ENCODE measurements at regions not wholly inside any gene's neighbourhood (a gene's known extent, or its start where the extent isn't known, plus 50 kb on each side); places are given as distances from the start of the nearest gene placed in this dataset.

GRCh38 chr3:22284559-22284958, 533.5 kb upstream of the ZNF385D start:
- Histone ChIP-seq H3K9me3 (replicated peaks) (no peaks in the 10 kb centered on the region), H3K4me1 (no peaks in the 10 kb centered on the region), H3K36me3 (no peaks in the 10 kb centered on the region), H3K27ac (replicated peaks) (no peak overlapping the region), H3K4me3 (no peak overlapping the region), H3K27me3 (ENCODE audit: low read depth) (no peaks in the 10 kb centered on the region)
- no peak for TF ChIP-seq CTCF (IDR thresholded peaks at IDR 0.05; ENCODE audit: borderline replicate concordance)
- intact Hi-C loops (cut with micrococcal nuclease): no loop called here
- DNase-seq: no peak

GRCh38 chr3:22288756-22289155, 537.7 kb upstream of the ZNF385D start:
- intact Hi-C loops (cut with micrococcal nuclease): no loop called here
- no peaks in the 10 kb centered on the region for H3K4me1 ChIP-seq
- peaks cover 5% of the 10 kb centered on the region for H3K9me3 ChIP-seq (replicated peaks)
- no peak for TF ChIP-seq CTCF (IDR thresholded peaks at IDR 0.05; ENCODE audit: borderline replicate concordance)
- no peaks in the 10 kb centered on the region for H3K36me3 ChIP-seq
- H3K27ac ChIP-seq (replicated peaks): no peak overlapping the region
- H3K4me3 ChIP-seq: no peak overlapping the region
- DNase-seq: no peak
- H3K27me3 ChIP-seq (ENCODE audit: low read depth): no peaks in the 10 kb centered on the region

GRCh38 chr3:22292681-22293080, 541.7 kb upstream of the ZNF385D start:
- intact Hi-C loops (cut with micrococcal nuclease): no loop called here
- no peaks in the 10 kb centered on the region for H3K36me3 ChIP-seq
- TF ChIP-seq CTCF (IDR thresholded peaks at IDR 0.05; ENCODE audit: borderline replicate concordance): no peak
- DNase-seq: no peak
- H3K27ac ChIP-seq (replicated peaks): no peak overlapping the region
- H3K9me3 ChIP-seq (replicated peaks): peaks cover 5% of the 10 kb centered on the region
- H3K4me1 ChIP-seq: no peaks in the 10 kb centered on the region
- H3K4me3 ChIP-seq: no peak overlapping the region
- no peaks in the 10 kb centered on the region for H3K27me3 ChIP-seq (ENCODE audit: low read depth)

- Histone ChIP-seq H3K27ac (replicated peaks) (no peak overlapping the region), H3K4me3 (no peak overlapping the region), H3K36me3 (no peaks in the 10 kb centered on the region), H3K27me3 (ENCODE audit: low read depth) (no peaks in the 10 kb centered on the region), H3K4me1 (no peaks in the 10 kb centered on the region), H3K9me3 (replicated peaks) (peaks cover 30% of the 10 kb centered on the region)
- intact Hi-C loops (cut with micrococcal nuclease): no loop called here
- DNase-seq: no peak
- TF ChIP-seq CTCF (IDR thresholded peaks at IDR 0.05; ENCODE audit: borderline replicate concordance): no peak
Observed at GRCh38 chr3:22296601-22297000, 545.6 kb upstream of the ZNF385D start.

- H3K27ac ChIP-seq (replicated peaks): no peak overlapping the region
- H3K9me3 ChIP-seq (replicated peaks): peaks cover 30% of the 10 kb centered on the region
- H3K4me1 ChIP-seq: no peaks in the 10 kb centered on the region
- intact Hi-C loops (cut with micrococcal nuclease): no loop called here
- DNase-seq: no peak
- H3K36me3 ChIP-seq: no peaks in the 10 kb centered on the region
- no peak for TF ChIP-seq CTCF (IDR thresholded peaks at IDR 0.05; ENCODE audit: borderline replicate concordance)
- no peak overlapping the region for H3K4me3 ChIP-seq
- H3K27me3 ChIP-seq (ENCODE audit: low read depth): no peaks in the 10 kb centered on the region
Observed at GRCh38 chr3:22297436-22297835, 546.4 kb upstream of the ZNF385D start.

GRCh38 chr3:22306454-22306853, 555.4 kb upstream of the ZNF385D start:
- H3K9me3 ChIP-seq (replicated peaks): peaks cover 18% of the 10 kb centered on the region
- H3K4me3 ChIP-seq: no peak overlapping the region
- TF ChIP-seq CTCF (IDR thresholded peaks at IDR 0.05; ENCODE audit: borderline replicate concordance): no peak
- DNase-seq: no peak
- H3K27me3 ChIP-seq (ENCODE audit: low read depth): no peaks in the 10 kb centered on the region
- H3K4me1 ChIP-seq: no peaks in the 10 kb centered on the region
- no peak overlapping the region for H3K27ac ChIP-seq (replicated peaks)
- no peaks in the 10 kb centered on the region for H3K36me3 ChIP-seq
- intact Hi-C loops (cut with micrococcal nuclease): no loop called here

Data from left ventricle myocardium inferior (tissue), 1 donor.